ENCODE measurements at regions not wholly inside any gene's neighbourhood (a gene's known extent, or its start where the extent isn't known, plus 50 kb on each side); places are given as distances from the start of the nearest gene placed in this dataset.

DNA sequence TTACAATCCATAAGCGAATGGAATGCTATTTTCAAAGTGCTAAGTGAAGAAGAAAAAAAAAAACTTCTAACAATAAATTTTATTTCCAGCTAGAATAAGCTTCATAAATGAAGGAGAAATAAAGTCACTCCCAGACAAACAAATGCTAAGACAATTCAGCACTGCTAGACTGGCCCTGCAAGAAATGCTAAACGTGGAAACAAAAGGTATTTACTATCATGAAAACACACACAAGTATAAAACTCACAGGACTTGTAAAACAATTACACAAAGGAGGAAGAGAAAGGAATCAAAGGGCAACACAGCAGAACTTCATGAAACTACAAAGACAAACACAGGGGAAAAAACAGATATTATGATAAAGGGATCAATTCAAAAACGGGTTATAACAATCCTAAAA, 85.8 kb upstream of the NELL2 start:
- no peak for DNase-seq

DNA sequence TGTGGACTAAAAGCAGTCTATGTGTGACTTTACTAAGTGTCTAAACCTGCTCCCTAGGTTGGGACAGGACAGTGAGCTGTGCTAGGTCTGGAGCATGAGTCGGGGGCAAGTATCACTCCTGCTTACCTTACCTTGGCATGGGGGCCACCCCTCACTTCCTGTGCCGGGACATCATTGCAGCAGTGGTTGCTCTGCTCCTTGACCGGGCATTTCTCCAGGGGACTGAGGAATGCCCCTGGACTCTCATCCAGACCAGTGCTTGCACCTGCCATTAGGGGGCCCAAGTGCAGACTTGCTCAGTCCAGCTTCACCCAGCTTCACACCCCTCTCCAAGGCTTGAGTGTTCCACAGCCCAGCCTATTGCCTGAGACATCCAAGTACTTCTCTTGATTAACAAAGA, 84.7 kb upstream of the NELL2 start:
- DNase-seq = no peak

DNA sequence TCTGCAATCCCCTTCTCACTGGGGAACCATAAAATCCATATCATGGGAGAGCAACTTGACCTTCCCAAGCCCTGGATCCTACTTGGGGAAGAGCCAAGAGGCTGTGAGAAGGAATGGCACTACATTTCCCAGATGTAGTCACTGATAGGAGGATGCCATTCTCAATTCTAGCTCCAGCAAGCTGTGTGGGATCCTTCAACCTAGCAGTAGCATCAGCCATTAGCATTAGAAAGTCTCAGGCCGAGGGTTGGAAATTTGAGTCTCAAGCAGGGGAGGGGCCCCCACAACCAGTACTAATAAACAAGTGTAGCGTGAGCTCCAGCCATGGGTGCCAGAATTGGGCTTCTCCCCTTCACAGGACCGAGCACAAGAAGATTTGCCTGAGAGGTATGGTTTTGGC, 84.3 kb upstream of the NELL2 start:
- DNase-seq = no peak

DNA sequence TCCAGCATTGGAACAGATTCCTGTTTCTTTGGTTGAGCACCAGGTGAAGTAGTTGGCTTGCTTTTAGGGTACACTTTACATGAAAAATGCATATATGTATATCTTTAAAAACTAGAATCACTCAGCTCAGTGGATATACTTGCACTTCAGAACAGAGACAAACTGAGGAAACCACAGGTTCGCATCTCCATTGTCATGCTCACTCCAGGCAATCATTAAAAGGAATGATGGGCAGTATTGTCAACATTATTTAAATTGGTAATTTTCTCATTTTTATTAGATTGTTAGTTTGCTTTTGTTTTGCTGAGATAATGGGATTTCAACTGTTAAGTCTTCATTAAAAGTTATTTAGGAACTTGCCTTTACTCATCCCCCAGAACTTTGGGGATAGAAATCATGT, 71.0 kb upstream of the NELL2 start:
- DNase-seq = no peak

DNA sequence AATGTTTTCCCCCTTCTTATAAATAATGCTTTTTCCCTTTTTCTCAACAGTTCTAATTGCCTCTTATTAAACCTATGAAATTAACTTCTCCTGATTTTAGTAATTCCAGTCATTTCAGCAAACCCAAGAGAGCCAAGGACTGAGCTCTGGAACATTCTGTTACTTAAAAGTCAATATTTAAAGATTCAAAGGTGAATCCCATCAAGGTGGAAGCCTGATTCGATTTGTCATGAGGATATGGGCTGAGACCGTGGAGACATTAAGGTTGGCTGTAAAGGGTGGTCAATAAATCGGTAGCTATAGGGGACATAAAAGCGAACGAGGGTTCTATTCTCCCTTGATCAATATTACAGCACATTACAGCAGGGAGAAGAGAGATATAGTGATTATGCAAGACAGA, 66.6 kb upstream of the NELL2 start:
- no peak for DNase-seq

DNA sequence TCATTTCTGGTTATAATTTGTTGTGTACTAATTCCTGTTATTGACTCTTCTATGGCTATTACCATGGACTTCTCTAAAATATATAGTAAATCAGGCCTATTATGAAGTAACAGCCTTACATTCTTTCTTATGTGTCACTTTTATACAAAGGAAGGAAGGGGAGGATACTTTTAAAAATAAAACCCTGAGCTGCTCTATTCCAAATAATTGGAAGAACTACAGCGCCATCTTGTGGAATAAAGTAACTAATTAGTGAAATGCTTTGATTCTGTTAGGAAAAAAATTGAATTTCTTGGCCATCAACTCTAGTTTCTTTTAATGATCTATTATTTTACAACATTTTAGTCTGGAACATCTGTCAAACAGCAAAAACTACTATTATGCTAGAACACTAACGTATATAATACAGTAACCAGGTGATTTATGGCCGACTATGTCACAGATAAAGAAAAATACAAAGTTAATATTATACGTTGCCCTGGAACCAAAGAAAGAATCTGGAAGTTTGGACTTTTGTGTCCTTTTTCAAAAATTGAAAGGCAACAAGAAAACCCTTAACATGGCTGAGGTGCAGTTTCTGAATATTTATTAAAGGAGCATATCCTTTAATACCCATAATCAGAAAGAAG, 55.0 kb upstream of the NELL2 start:
- DNase-seq = peak; percentile 50

DNA sequence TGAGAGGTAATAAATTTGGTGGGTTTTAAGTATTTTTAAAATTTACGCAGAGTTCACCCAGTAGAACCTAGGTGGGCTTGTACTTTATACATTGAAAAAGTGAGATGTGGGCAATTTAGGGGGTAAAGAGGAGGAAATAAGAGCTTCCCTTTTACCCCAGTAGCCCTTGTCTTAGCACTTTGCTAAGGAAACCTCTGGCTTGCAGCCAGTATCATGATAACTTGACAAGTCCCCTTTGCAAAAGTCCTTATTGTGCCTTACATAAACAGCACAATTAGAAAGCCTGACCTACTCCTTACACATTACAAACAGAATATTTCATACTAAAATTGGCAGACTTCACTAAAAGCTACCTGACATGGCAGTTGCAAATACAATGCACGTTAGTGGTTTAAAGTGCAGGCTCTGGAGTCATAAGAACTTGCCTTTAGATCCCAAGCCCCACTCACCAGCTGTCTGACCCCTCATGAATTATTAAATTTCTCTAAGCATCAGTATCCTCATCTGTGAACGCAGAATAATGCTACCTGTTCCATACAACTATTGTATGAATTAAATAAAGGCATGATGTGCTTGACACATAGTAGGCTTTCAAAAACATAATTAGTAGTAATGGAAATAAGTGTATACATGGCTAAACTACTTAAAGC, 53.2 kb upstream of the NELL2 start:
- peak; percentile 21 for DNase-seq

All from KG1 (cell line).